ENCODE measurements at regions not wholly inside any gene's neighbourhood (a gene's known extent, or its start where the extent isn't known, plus 50 kb on each side); places are given as distances from the start of the nearest gene placed in this dataset.

DNA sequence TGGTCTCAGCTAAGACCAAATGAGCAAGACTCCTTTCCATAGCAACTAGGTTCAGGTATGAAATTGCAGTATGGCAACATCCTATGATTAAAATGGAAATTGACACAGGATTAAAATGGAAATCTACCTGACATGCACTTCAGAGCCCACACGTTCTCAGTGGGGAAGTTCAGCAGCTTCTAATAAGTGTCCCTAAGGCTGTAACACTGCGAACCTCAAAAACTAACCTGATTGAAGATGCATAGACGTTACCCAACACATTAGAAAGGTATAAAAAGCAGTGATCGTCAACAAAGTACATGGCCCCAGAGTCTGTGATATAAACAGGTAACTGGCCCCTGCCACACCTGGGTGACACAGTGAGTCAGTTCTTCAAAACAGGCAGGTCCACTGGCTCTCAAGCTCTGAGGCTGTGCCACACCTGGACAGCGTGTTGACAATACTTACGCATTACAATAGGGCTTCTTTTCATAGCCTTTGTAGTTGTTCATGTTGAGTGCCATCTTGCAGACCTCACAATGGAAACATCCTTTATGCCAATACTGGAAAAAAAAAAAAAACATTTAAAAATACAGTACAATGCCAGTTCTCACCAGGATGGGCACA is 274.9 kb upstream of the NEBL start:
- TF ChIP-seq, protein P1, sequence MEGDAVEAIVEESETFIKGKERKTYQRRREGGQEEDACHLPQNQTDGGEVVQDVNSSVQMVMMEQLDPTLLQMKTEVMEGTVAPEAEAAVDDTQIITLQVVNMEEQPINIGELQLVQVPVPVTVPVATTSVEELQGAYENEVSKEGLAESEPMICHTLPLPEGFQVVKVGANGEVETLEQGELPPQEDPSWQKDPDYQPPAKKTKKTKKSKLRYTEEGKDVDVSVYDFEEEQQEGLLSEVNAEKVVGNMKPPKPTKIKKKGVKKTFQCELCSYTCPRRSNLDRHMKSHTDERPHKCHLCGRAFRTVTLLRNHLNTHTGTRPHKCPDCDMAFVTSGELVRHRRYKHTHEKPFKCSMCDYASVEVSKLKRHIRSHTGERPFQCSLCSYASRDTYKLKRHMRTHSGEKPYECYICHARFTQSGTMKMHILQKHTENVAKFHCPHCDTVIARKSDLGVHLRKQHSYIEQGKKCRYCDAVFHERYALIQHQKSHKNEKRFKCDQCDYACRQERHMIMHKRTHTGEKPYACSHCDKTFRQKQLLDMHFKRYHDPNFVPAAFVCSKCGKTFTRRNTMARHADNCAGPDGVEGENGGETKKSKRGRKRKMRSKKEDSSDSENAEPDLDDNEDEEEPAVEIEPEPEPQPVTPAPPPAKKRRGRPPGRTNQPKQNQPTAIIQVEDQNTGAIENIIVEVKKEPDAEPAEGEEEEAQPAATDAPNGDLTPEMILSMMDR (conservative IDR thresholded peaks at IDR 0.05 in 1 of 2, IDR thresholded peaks at IDR 0.05 in 1 of 2; ENCODE audit: low read depth in 1 of 2, low read length in 2 of 2): no peak
- TF ChIP-seq EZH2 (IDR thresholded peaks at IDR 0.05; ENCODE audit: low read length, missing control alignments): no peak
